Trophoblast cell (in vitro differentiated cells and primary cell): ENCODE measurements at regions not wholly inside any gene's neighbourhood (a gene's known extent, or its start where the extent isn't known, plus 50 kb on each side); places are given as distances from the start of the nearest gene placed in this dataset.

Experiments used
- DNase-seq, 2 donors: peaks; one replicate each; pipeline ENCODE4 v3.0.0-alpha.2; 2016
- H2AFZ ChIP-seq: 2 replicates; pipeline ENCODE4 v1.6.1; 2013; ENCODE audit warnings: low read length, moderate library complexity, mild to moderate bottlenecking; ENCODE audit not compliant: insufficient read depth, poor library complexity
- H2AK5ac ChIP-seq: 2 replicates; pipeline ENCODE4 v1.6.1; 2013; ENCODE audit warnings: mild to moderate bottlenecking, low read length
- H2BK120ac ChIP-seq: 2 replicates; pipeline ENCODE4 v1.6.1; 2013; ENCODE audit warnings: low read length, mild to moderate bottlenecking, moderate library complexity; ENCODE audit not compliant: insufficient read depth, poor library complexity
- H2BK12ac ChIP-seq: 2 replicates; pipeline ENCODE4 v1.6.1; 2013; ENCODE audit warnings: mild to moderate bottlenecking, low read length, moderate library complexity
- H2BK5ac ChIP-seq: 2 replicates; pipeline ENCODE4 v1.6.1; 2013; ENCODE audit warnings: low read length, low read depth, moderate library complexity, mild to moderate bottlenecking; ENCODE audit not compliant: poor library complexity
- H3K14ac ChIP-seq: 2 replicates; pipeline ENCODE4 v1.6.1; 2013; ENCODE audit warnings: mild to moderate bottlenecking, low read length
- H3K18ac ChIP-seq: 2 replicates; pipeline ENCODE4 v1.6.1; 2013; ENCODE audit warnings: mild to moderate bottlenecking, low read length
- H3K23ac ChIP-seq: 2 replicates; pipeline ENCODE4 v1.6.1; 2013; ENCODE audit warnings: low read length
- H3K27ac ChIP-seq: 2 replicates; pipeline ENCODE4 v1.5.1; 2013; ENCODE audit warnings: low read depth, mild to moderate bottlenecking, inconsistent platforms, low read length, moderate library complexity
- H3K27me3 ChIP-seq: 2 replicates; pipeline ENCODE4 v1.6.1; 2013; ENCODE audit warnings: inconsistent platforms, mild to moderate bottlenecking, low read length, moderate library complexity; ENCODE audit not compliant: insufficient read depth
- H3K36me3 ChIP-seq, 2 experiments: 1 replicate in 1 of 2; 2 replicates in 1 of 2; pipeline ENCODE4 v1.6.1; 2013; ENCODE audit warnings: low read length in 2 of 2, mild to moderate bottlenecking in 2 of 2, moderate library complexity in 1 of 2; ENCODE audit not compliant: insufficient read depth in 2 of 2, control insufficient read depth in 1 of 2
- H3K4ac ChIP-seq: 2 replicates; pipeline ENCODE4 v1.6.1; 2013; ENCODE audit warnings: low read depth, mild to moderate bottlenecking, low read length, moderate library complexity
- H3K4me1 ChIP-seq, 2 experiments: 1 replicate in 1 of 2; 2 replicates in 1 of 2; pipeline ENCODE4 v1.6.1; 2013; ENCODE audit warnings: low read length in 2 of 2, mild to moderate bottlenecking in 2 of 2, moderate library complexity in 1 of 2; ENCODE audit not compliant: insufficient read depth in 2 of 2, control insufficient read depth in 1 of 2
- H3K4me2 ChIP-seq: 2 replicates; pipeline ENCODE4 v1.6.1; 2013; ENCODE audit warnings: inconsistent platforms, mild to moderate bottlenecking, low read length, moderate library complexity
- H3K4me3 ChIP-seq: 2 replicates; pipeline ENCODE4 v1.5.1; 2013; ENCODE audit warnings: mild to moderate bottlenecking, low read depth, low read length, inconsistent platforms
- H3K79me1 ChIP-seq: one replicate; pipeline ENCODE4 v1.6.1; 2013; ENCODE audit warnings: low read length
- H3K79me2 ChIP-seq: 2 replicates; pipeline ENCODE4 v1.6.1; 2013; ENCODE audit warnings: low read length, mild to moderate bottlenecking; ENCODE audit not compliant: control insufficient read depth, insufficient read depth, poor library complexity
- H3K9ac ChIP-seq: 2 replicates; pipeline ENCODE4 v1.6.1; 2013; ENCODE audit warnings: mild to moderate bottlenecking, low read length
- H3K9me3 ChIP-seq: 2 replicates; pipeline ENCODE4 v1.6.1; 2013; ENCODE audit warnings: low read depth, mild to moderate bottlenecking, control low read depth, inconsistent platforms, low read length; ENCODE audit not compliant: insufficient read depth
- H4K12ac ChIP-seq: 2 replicates; pipeline ENCODE4 v1.6.1; 2013; ENCODE audit warnings: low read depth, mild to moderate bottlenecking, low read length, moderate library complexity
- H4K8ac ChIP-seq: 2 replicates; pipeline ENCODE4 v1.6.1; 2013; ENCODE audit warnings: low read depth, mild to moderate bottlenecking, low read length, moderate library complexity
- H4K91ac ChIP-seq: one replicate; pipeline ENCODE4 v1.6.1; 2013; ENCODE audit warnings: low read depth, mild to moderate bottlenecking, low read length, moderate library complexity
- WGBS: extraction: QIAGEN DNeasy Blood & Tissue Kit; methylation state at CpG from one replicate; pipeline ENCODE4 v1.1.7; 2013; ENCODE audit warnings: missing lambda C conversion rate; ENCODE audit not compliant: insufficient read length, insufficient coverage; ENCODE audit errors: extremely low coverage; 5-methylcytosine and 5-hydroxymethylcytosine counted together

DNA sequence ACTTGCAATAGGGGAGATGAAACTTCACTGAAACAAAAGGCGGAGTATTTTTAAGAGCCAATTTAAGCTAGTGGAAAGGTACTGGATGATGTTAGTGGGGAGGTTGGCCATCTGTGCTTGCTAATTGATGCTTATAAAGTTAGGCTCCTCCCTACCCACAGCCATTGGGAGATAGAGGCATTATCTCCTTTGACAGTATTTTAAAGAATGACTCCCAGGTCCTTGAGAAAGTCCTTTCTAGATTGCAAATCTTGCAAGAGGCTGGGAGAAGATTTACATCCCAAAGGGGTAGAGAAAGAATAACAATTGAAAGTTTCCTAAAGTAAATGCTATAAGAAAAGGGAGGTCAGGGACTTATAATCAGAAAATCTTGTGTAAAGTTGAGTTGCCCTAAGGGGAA lies 282.6 kb downstream of the BRINP1 start:
- H3K4me1 ChIP-seq, result no peaks in the 10 kb centered on the region
- no peaks in the 10 kb centered on the region for H3K79me1 ChIP-seq
- no peak overlapping the region for H3K23ac ChIP-seq
- H4K12ac ChIP-seq, result no peak overlapping the region
- H2BK120ac ChIP-seq, result no peak overlapping the region
- no peak overlapping the region for H3K9ac ChIP-seq
- H4K8ac ChIP-seq, result no peak overlapping the region
- no peak overlapping the region for H4K91ac ChIP-seq
- no peaks in the 10 kb centered on the region for H3K36me3 ChIP-seq
- H3K27ac ChIP-seq, result no peak overlapping the region
- no peak overlapping the region for H3K4ac ChIP-seq
- no peak overlapping the region for H2AK5ac ChIP-seq
- no peak overlapping the region for H3K4me3 ChIP-seq
- no peaks in the 10 kb centered on the region for H3K9me3 ChIP-seq
- H3K14ac ChIP-seq, result no peak overlapping the region
- no peak overlapping the region for H2AFZ ChIP-seq
- H2BK12ac ChIP-seq, result no peak overlapping the region
- no peak overlapping the region for H3K4me2 ChIP-seq
- no peak for DNase-seq
- no peaks in the 10 kb centered on the region for H3K27me3 ChIP-seq
- H3K79me2 ChIP-seq, result no peaks in the 10 kb centered on the region
- H2BK5ac ChIP-seq, result no peak overlapping the region
- H3K18ac ChIP-seq, result no peak overlapping the region
- WGBS, result no CpG with 5 or more reads among the region's 1 CpG

DNA sequence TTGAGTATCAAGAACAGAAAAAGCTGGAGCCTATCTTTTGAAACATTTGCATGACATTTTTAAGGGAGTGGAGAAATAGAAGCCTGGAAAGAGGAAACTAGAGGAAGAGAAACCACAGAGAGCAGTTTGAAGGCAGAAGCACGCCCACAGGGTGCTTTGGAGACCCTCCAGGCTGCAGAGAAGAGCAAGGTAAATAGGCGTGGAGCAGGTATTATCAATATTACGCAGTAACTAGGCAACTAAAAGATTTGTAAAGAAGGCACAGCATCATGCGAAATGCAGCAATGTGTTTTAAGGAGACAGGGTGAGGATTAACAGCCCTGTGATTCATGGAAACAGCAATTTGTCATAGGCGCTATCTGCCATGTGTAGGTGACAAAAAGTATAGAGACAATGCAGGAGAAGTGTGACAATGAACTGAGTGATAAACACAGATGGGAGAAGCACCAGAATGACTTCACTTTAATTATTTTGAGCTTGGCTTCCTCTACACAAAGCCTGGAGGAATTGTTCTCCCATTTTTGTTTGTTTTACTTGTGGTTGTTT lies 281.2 kb downstream of the BRINP1 start:
- Histone ChIP-seq H3K23ac (no peak overlapping the region), H3K18ac (no peak overlapping the region)
- no CpG with 5 or more reads among the region's 5 CpGs for WGBS

DNA sequence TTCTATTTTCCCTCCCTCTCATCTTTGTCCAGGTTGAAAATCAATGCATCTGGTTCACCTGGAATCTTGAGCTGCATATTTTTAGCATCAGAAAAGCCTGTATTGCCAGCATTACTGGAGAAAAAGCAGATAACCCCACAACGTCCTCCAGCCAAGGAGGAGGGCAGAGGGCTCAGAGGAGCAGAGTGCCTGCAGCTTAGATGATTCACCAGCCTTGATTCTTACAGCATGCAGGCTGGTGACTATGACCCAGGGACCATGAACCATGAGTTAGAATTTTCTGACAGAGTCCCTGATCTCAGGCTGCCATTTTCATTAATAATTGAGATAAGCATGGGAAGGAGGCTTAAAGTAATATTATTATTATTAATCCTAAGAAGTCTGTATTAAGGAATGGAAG lies 278.2 kb downstream of the BRINP1 start:
- no peaks in the 10 kb centered on the region for H3K79me1 ChIP-seq
- no peak overlapping the region for H2BK5ac ChIP-seq
- no peaks in the 10 kb centered on the region for H3K9me3 ChIP-seq
- no peaks in the 10 kb centered on the region for H3K4me1 ChIP-seq
- no peak overlapping the region for H2BK12ac ChIP-seq
- no peak overlapping the region for H2BK120ac ChIP-seq
- H3K27me3 ChIP-seq, result no peaks in the 10 kb centered on the region
- H3K36me3 ChIP-seq, result no peaks in the 10 kb centered on the region
- WGBS, result no CpG with 5 or more reads among the region's 1 CpG
- no peak overlapping the region for H3K9ac ChIP-seq
- no peaks in the 10 kb centered on the region for H3K79me2 ChIP-seq
- H3K23ac ChIP-seq, result no peak overlapping the region
- H4K12ac ChIP-seq, result no peak overlapping the region
- H4K8ac ChIP-seq, result no peak overlapping the region
- H3K27ac ChIP-seq, result no peak overlapping the region
- no peak overlapping the region for H3K4ac ChIP-seq
- no peak overlapping the region for H2AK5ac ChIP-seq
- no peak overlapping the region for H4K91ac ChIP-seq
- peak; percentile 11 to 17 for DNase-seq
- H3K14ac ChIP-seq, result no peak overlapping the region
- no peak overlapping the region for H2AFZ ChIP-seq
- H3K4me2 ChIP-seq, result no peak overlapping the region
- no peak overlapping the region for H3K4me3 ChIP-seq
- H3K18ac ChIP-seq, result no peak overlapping the region

More for the DNA sequence above, 281.2 kb downstream of the BRINP1 start:
- Histone ChIP-seq H3K4me3 (no peak overlapping the region), H3K9me3 (no peaks in the 10 kb centered on the region), H2BK5ac (no peak overlapping the region), H3K4me2 (no peak overlapping the region), H3K4me1 (no peaks in the 10 kb centered on the region), H3K9ac (no peak overlapping the region), H3K14ac (no peak overlapping the region), H2BK120ac (no peak overlapping the region), H2BK12ac (no peak overlapping the region), H3K79me2 (no peaks in the 10 kb centered on the region), H2AK5ac (no peak overlapping the region), H3K36me3 (no peaks in the 10 kb centered on the region), H4K91ac (no peak overlapping the region), H3K79me1 (no peaks in the 10 kb centered on the region), H3K27me3 (no peaks in the 10 kb centered on the region), H3K27ac (no peak overlapping the region), H3K4ac (no peak overlapping the region), H4K12ac (no peak overlapping the region), H4K8ac (no peak overlapping the region), H2AFZ (no peak overlapping the region)
- DNase-seq, result no peak

DNA sequence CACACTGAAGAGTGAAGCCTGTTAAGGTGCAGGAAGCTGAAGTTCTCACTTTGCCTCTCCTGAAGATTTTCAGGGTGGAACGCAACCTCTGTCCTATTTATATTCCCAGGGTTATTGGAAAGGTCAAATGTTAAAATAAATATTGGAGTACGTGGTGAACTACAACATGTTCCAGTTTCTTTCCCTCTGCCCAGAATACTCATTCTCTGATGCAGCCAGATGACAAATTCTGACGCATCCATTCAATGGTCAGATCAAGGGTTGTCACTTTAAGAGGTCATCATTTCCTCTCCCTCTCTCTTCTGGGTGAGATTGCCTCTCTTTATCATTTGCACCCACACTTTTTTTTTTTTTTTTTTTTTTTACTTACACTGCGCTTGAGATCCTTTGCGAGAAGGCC lies 277.1 kb downstream of the BRINP1 start:
- H3K4ac ChIP-seq, result no peak overlapping the region
- no peak overlapping the region for H2BK120ac ChIP-seq
- no peaks in the 10 kb centered on the region for H3K27me3 ChIP-seq
- no peak overlapping the region for H3K4me2 ChIP-seq
- no peak overlapping the region for H4K12ac ChIP-seq
- no peak overlapping the region for H4K8ac ChIP-seq
- no peak overlapping the region for H3K9ac ChIP-seq
- H3K79me2 ChIP-seq, result no peaks in the 10 kb centered on the region
- H2AK5ac ChIP-seq, result no peak overlapping the region
- no CpG with 5 or more reads among the region's 5 CpGs for WGBS
- no peak overlapping the region for H3K4me3 ChIP-seq
- H3K18ac ChIP-seq, result no peak overlapping the region
- H3K23ac ChIP-seq, result no peak overlapping the region
- no peak overlapping the region for H4K91ac ChIP-seq
- H3K27ac ChIP-seq, result no peak overlapping the region
- H2BK5ac ChIP-seq, result no peak overlapping the region
- H2BK12ac ChIP-seq, result no peak overlapping the region
- H3K4me1 ChIP-seq, result no peaks in the 10 kb centered on the region
- no peak for DNase-seq
- H3K79me1 ChIP-seq, result no peaks in the 10 kb centered on the region
- no peaks in the 10 kb centered on the region for H3K9me3 ChIP-seq
- no peak overlapping the region for H2AFZ ChIP-seq
- H3K14ac ChIP-seq, result no peak overlapping the region
- no peaks in the 10 kb centered on the region for H3K36me3 ChIP-seq
